Upper lobe of left lung (tissue), 6 donors: ENCODE measurements at regions not wholly inside any gene's neighbourhood (a gene's known extent, or its start where the extent isn't known, plus 50 kb on each side); places are given as distances from the start of the nearest gene placed in this dataset.
"Not testable (repeated sequence)": the region's sequence is repeated elsewhere in the genome, so short reads cannot be mapped to it uniquely, and the experiment has no call there.

Source experiments
- ATAC-seq, 2 donors: fragments of 200-7000 bp; cut with Tn5 transposase; one replicate each; pipeline ENCODE4 v1.9.1; 2022; ENCODE audit warnings: mild to moderate bottlenecking in 2 of 2, moderate library complexity in 2 of 2; ENCODE audit not compliant: low FRiP score in 2 of 2
- DNase-seq, 2 donors: peaks; one replicate each; pipeline ENCODE4 v3.0.0-alpha.2; 2019 to 2020
- H3K27ac ChIP-seq, 4 donors: fragments of 200-600 bp; sonication (generic); one replicate each; pipeline ENCODE4 v1.5.1; 2016 to 2019
- H3K27me3 ChIP-seq, 4 donors: fragments of 200-600 bp; sonication (generic); one replicate each; pipeline ENCODE4 v1.5.1; 2017 to 2019
- H3K36me3 ChIP-seq, 4 donors: fragments of 200-600 bp; sonication (generic); one replicate each; pipeline ENCODE4 v1.5.1; 2016 to 2019
- H3K4me1 ChIP-seq, 4 donors: fragments of 200-600 bp; sonication (generic); one replicate each; pipeline ENCODE4 v1.5.1; 2018 to 2019
- H3K4me3 ChIP-seq, 4 donors: fragments of 200-600 bp; sonication (generic); one replicate each; pipeline ENCODE4 v1.5.1; 2017 to 2019; ENCODE audit warnings: mild to moderate bottlenecking in 2 of 4, moderate library complexity in 1 of 4
- H3K9me3 ChIP-seq, 4 donors: fragments of 200-600 bp; sonication (generic); one replicate each; pipeline ENCODE4 v1.5.1; 2018 to 2019
- EP300 ChIP-seq, 4 donors: sonication (generic); formaldehyde crosslinking; IDR thresholded peaks; one replicate each; pipeline ENCODE4 v1.5.1; 2017; ENCODE audit warnings: antibody characterized with exemption in 4 of 4, control low read depth in 2 of 4
- POLR2A ChIP-seq, 4 donors: fragments of 450-650 bp; IDR thresholded peaks; one replicate each; pipeline ENCODE4 v1.5.1; 2016 to 2017; ENCODE audit warnings: antibody characterized with exemption in 4 of 4, mild to moderate bottlenecking in 2 of 4
- POLR2AphosphoS5 ChIP-seq, 2 donors: sonication (generic); formaldehyde crosslinking; IDR thresholded peaks; one replicate each; pipeline ENCODE4 v1.5.1; 2017; ENCODE audit warnings: antibody characterized with exemption in 2 of 2
- WGBS, 2 donors: methylation state at CpG; one replicate each; pipeline ENCODE4 v1.1.5; 2017 to 2018; 5-methylcytosine and 5-hydroxymethylcytosine counted together
- TF ChIP-seq, protein P1 (sequence below), 6 experiments: fragments of 450-650 bp in 4 of 6; fragments of 200-600 bp in 2 of 6; sonication (generic) in 2 of 6; IDR thresholded peaks; one replicate each; pipeline ENCODE4 v1.5.1; 2016 to 2019; ENCODE audit warnings: antibody characterized with exemption in 6 of 6
- donor health status: DM: no; HTN: no; CAD: no; lungs with moderate emphysema.
- donor health status: DM: no; HTN: yes; CAD: no; lungs with severe emphysema.

DNA sequence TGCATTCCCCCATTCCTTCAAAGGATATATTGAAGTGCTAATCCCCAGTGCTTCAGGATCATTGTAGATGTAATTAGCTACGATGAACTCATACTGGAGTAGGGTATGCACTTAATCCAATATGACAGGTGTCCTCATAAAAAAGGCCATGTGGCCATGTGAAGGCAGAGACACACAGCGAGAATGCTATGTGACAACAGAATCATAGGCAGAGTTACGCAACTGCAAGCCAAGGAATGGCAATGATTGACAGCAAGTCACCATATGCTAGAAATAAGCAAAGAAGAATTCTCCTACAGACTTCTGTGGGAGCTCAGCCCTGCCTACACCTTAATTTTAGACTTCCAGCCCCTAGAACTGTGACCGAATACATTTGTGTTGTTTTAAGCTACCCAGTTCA, 875.6 kb upstream of the ROBO1 start:
- H3K4me1 ChIP-seq: no peaks in the 10 kb centered on the region
- H3K36me3 ChIP-seq: no peaks in the 10 kb centered on the region
- TF ChIP-seq POLR2AphosphoS5 (IDR thresholded peaks at IDR 0.05) (no peak), POLR2A (IDR thresholded peaks at IDR 0.05) (no peak), EP300 (IDR thresholded peaks at IDR 0.05) (no peak)
- TF ChIP-seq, protein P1, sequence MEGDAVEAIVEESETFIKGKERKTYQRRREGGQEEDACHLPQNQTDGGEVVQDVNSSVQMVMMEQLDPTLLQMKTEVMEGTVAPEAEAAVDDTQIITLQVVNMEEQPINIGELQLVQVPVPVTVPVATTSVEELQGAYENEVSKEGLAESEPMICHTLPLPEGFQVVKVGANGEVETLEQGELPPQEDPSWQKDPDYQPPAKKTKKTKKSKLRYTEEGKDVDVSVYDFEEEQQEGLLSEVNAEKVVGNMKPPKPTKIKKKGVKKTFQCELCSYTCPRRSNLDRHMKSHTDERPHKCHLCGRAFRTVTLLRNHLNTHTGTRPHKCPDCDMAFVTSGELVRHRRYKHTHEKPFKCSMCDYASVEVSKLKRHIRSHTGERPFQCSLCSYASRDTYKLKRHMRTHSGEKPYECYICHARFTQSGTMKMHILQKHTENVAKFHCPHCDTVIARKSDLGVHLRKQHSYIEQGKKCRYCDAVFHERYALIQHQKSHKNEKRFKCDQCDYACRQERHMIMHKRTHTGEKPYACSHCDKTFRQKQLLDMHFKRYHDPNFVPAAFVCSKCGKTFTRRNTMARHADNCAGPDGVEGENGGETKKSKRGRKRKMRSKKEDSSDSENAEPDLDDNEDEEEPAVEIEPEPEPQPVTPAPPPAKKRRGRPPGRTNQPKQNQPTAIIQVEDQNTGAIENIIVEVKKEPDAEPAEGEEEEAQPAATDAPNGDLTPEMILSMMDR (IDR thresholded peaks at IDR 0.05): no peak
- DNase-seq: no peak
- H3K27me3 ChIP-seq: no peaks in the 10 kb centered on the region
- no peak overlapping the region for H3K27ac ChIP-seq
- no peak overlapping the region for H3K4me3 ChIP-seq
- ATAC-seq: no peak
- H3K9me3 ChIP-seq: no peaks in the 10 kb centered on the region
- 72 to 92% methylated on average over 4 of the region's 4 CpGs for WGBS, 2 donors

DNA sequence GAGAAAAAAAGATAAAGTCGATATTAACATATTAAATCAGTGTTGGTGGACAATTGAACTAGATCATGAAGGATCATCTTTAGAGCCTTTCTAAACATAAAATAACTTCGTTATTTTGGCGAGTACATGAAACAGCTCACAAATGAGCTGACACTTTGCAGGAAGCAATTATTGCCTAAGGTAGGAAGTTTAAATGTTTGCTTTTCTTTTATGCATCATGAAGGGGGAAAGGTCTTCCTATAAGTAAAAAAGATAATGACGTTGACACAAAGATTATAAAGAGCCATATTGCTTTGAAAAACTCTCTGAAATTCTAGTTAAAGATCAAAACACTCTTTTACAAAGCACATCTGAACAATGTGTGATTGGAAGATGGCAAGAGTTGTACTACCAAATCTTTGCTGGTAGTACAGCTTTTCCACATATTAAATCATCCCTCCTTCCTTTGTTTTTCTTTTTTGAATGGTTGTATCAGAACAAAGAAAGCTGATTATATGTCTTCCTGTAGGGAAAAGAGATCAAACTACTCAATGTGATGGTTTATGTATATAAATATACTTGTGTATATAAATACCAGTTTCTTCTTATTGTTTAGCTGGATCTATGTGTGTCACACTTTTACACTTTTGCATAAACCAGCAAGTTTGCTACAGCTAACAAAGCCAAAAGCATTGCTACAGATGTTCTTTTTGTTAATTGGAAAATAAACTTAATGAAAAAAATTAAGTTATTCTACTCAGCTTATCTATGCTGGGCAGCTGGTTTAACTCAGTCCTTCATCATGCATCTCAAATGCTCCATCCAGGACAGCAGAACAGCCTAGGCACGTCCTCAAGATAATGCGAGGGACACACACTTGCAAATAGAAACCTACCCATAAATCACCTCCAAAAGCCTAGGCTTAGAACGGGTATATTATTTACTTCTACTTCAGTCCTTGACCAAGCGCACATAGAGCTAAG, 850.8 kb upstream of the ROBO1 start:
- Histone ChIP-seq H3K4me3 (no peak overlapping the region), H3K9me3 (no peaks in the 10 kb centered on the region), H3K36me3 (no peaks in the 10 kb centered on the region), H3K4me1 (no peaks in the 10 kb centered on the region), H3K27me3 (no peaks in the 10 kb centered on the region), H3K27ac (no peak overlapping the region)
- no peak for DNase-seq
- ATAC-seq: no peak
- no peak for TF ChIP-seq EP300 (IDR thresholded peaks at IDR 0.05)
- TF ChIP-seq, protein P1 (IDR thresholded peaks at IDR 0.05): no peak
- no peak for TF ChIP-seq POLR2AphosphoS5 (IDR thresholded peaks at IDR 0.05)
- no peak for TF ChIP-seq POLR2A (IDR thresholded peaks at IDR 0.05)
- WGBS, 2 donors: 44 to 47% methylated on average over 8 of the region's 8 CpGs

DNA sequence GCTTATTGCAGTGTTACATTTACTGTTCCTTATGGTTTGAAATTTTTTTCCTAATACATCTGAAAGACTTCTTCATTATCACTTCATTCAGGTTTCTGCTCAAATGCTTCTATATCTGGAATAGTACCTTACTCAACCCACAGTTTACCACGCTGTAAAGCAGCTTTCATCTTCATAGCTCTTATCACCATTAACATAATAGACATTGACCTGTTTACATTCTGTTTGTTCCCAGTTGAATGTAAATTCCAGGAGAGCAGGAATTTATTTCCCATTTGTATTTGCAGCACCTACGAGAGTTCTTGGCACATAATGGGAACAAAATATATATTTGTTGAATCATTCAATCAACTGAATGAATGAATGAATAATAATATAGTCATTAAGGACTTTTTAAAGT, 844.6 kb upstream of the ROBO1 start:
- no peak for DNase-seq
- no peak overlapping the region for H3K4me3 ChIP-seq
- no peaks in the 10 kb centered on the region for H3K4me1 ChIP-seq
- H3K36me3 ChIP-seq: no peaks in the 10 kb centered on the region
- H3K27me3 ChIP-seq: no peaks in the 10 kb centered on the region
- H3K9me3 ChIP-seq: no peaks in the 10 kb centered on the region
- H3K27ac ChIP-seq: no peak overlapping the region
- 30 to 56% methylated on average over 2 of the region's 2 CpGs for WGBS, 2 donors
- ATAC-seq: no peak
- TF ChIP-seq POLR2AphosphoS5 (IDR thresholded peaks at IDR 0.05) (no peak), POLR2A (IDR thresholded peaks at IDR 0.05) (no peak), EP300 (IDR thresholded peaks at IDR 0.05) (no peak)
- TF ChIP-seq, protein P1 (IDR thresholded peaks at IDR 0.05): no peak

DNA sequence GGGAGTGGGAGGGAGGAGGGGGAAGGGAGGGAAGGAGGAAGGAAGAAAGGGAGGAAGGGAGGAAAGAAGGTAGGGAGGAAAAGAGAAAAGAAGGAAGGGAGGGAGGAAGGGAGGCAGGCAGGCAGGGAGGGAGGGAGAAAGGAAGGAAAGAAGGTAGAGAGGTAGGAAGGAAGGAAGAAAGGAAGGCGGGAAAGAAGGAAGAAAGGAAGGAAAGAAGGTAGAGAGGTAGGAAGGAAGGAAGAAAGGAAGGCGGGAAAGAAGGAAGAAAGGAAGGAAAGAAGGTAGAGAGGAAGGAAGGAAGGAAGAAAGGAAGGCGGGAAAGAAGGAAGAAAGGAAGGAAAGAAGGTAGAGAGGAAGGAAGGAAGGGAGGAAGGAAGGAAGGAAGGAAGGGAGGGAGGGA, 840.3 kb upstream of the ROBO1 start:
- H3K27ac ChIP-seq, H3K36me3 ChIP-seq, H3K4me1 ChIP-seq, H3K27me3 ChIP-seq, H3K4me3 ChIP-seq, ATAC-seq, H3K9me3 ChIP-seq, DNase-seq: not testable (repeated sequence)
- 81 to 83% methylated on average over 3 of the region's 3 CpGs for WGBS, 2 donors

DNA sequence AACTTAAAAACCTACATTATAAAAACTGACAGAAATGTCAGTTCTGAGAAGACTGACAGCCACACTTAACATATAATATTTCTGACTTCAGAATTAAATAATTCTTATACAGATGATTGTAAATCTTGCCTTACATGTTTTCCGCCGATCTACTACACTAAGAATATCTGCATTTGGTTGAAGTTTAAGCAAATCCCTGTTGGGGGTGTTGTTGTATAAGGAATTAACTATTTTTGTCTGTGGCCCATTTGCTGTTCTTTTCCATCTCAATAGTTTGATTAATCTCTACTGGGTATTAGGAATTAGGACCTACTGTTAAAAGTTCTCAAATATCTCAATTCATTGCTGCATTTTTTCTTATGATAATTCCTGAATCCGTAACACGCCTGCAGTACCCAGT, 838.3 kb upstream of the ROBO1 start:
- Histone ChIP-seq H3K27ac (no peak overlapping the region), H3K4me3 (no peak overlapping the region), H3K4me1 (no peaks in the 10 kb centered on the region), H3K27me3 (no peaks in the 10 kb centered on the region), H3K9me3 (no peaks in the 10 kb centered on the region), H3K36me3 (no peaks in the 10 kb centered on the region)
- DNase-seq (no peak), ATAC-seq (no peak)
- 81% methylated on average over 4 of the region's 4 CpGs for WGBS, 2 donors
- TF ChIP-seq, protein P1 (IDR thresholded peaks at IDR 0.05): no peak
- TF ChIP-seq EP300 (IDR thresholded peaks at IDR 0.05) (no peak), POLR2AphosphoS5 (IDR thresholded peaks at IDR 0.05) (no peak), POLR2A (IDR thresholded peaks at IDR 0.05) (no peak)
